GM21360 (cell line): ENCODE measurements at regions not wholly inside any gene's neighbourhood (a gene's known extent, or its start where the extent isn't known, plus 50 kb on each side); places are given as distances from the start of the nearest gene placed in this dataset.
A peak's percentile ranks its signal among the peaks of the same experiment; 100 is the strongest.

Experiments
- ATAC-seq: cut with Tn5 transposase; IDR thresholded peaks from one replicate; pipeline ENCODE4 v1.9.1; 2021; ENCODE audit warnings: mild to moderate bottlenecking, moderate library complexity; ENCODE audit not compliant: unreplicated experiment

DNA sequence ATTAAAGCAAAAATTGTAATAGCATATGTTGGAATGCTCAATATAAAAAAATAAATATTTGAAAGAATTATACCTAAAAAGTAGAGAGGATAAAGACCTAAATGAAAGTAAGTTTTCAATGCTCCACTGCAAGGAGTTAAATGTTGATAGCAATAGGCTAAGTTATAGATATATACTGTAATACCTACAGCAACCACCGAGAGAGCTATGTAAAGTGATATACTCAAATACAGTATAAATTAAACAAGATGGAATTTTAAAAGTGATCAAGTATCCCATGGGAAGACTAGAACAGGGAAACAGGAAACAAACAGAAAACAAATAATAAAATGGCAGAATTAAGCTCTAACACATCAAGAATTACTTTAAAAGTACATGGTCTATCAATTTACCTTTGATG lies 73.9 kb downstream of the CASP3 start:
- ATAC-seq, result no peak

DNA sequence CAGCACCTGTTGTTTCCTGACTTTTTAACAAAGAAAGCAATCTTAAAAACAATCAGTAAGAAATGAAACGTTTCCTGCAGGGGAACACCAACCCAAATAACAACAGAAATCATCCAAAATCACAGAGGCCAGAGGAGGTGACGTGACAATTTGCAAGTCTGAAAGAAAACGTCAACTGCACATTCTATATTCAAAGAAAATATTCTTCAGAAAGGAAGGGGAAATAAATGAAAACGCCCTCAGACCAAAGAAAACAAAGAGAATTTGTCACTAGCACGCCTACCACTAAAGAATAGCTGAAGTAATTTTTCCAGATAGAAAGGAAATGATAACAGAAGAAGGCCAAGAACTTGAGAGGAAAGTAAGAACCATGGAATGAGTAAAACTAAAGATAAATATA lies 74.4 kb downstream of the CASP3 start:
- no peak for ATAC-seq

DNA sequence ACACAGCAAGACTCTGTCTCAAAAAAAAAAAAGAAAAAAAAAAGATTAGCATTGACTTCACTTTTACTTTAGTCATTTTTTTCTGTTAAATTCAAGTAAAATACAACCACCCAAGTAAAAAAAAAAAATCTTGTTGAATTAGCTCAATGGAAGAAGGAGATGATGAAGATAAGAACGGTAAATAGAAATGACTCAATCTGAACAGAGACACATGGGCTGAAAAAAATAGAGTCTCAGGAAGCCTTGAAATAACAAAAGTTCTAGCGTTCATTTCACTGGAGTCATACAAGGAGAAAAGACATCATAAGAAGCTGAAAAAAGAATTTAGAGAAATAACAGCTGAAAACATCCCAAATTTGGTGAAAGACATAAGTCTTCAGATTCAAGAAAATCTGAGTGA lies 75.5 kb downstream of the CASP3 start:
- no peak for ATAC-seq

DNA sequence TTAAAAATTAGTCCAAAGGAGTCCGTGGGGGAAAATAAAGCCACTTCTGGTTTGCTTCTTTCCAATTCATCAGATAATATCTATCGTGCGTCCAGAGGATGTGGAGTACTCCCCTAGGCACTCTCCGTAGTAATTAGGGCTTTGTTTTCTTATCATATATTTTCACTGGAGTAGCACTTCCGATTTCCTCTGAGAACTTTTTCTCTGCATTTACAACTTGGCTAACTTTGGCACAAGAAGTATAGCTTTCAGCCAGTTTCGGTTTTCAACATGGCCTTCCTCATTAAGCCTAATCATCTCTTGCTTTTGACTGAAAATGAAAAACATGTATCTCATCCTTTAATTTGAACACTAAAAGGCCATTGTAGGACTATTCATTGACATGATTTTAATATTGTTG lies 80.5 kb downstream of the CASP3 start:
- no peak for ATAC-seq

DNA sequence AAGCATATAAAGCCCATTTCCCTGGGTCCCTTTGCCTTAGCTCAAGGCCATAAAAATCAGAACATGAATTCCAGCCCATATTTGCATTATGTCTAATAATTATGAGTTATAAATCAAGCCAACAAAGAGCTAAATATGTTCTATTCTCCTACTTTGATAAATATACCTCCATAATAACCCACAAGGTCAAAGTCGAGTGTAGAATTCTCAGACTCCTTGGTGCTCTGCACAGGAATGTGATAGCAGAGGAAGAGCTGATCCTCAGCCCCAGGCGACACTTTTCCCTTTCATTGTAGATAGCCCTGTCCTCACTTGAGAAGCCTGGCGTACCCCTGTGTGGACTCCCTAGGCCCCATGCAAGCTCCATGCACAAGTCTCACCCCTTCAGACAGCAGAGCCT lies 85.6 kb downstream of the CASP3 start:
- ATAC-seq, result no peak

DNA sequence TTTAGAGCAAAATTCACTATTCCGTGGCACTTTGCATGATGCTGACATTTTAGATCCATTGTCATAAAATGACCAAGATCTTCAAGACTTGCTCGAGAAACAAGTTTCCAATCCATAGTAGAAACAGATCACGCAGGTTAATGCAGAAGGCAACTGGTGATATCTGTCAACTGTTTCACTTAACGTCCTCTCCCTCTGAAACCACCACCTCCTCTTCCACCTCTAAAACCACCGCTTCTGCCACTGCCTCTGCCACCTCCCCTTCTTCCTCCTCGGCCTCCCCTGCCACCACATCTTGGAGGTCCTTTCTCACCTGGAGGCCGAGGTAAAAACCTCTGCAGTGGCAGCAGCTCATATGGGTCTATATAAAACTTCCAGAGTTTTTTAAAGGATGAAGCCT lies 84.6 kb upstream of the IRF2 start:
- no peak for ATAC-seq

DNA sequence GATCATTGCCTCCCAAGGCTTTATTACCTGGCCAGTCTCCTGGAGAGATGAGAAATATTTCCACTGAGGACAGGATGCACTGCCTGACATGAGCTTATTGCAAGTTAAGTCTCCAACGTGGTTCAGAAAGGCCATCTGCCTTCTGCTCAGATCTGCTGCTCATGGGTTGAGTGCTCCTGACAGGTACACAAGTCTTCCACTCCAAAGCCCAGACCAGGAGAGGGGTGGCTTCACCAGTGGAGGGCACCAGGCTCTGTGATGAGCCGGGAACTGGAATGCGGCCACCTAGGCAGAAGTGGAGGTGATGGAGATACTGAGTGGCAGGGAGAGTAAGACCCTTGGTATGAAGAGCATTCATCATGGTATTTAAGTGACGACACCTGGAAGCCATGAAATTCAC lies 79.5 kb upstream of the IRF2 start:
- no peak for ATAC-seq

DNA sequence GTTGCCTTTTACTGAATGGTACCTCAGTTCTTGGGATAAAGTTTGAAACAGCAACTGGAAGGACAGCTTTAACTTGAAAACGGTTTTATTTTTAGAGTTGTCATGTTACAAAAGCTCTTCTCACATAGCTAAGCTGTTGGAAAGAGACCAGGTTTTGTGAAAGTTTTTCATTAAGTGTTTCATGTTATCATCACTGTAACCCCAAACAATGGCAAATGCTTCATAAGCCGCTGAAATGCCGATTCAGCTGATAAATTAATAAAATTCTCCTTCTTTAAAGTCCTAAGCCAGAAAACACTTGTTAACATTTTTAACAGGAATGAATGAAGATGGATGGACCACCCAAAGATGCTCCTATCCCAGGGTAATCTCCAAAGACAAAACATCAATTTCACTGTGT lies 76.1 kb upstream of the IRF2 start:
- ATAC-seq, result no peak

DNA sequence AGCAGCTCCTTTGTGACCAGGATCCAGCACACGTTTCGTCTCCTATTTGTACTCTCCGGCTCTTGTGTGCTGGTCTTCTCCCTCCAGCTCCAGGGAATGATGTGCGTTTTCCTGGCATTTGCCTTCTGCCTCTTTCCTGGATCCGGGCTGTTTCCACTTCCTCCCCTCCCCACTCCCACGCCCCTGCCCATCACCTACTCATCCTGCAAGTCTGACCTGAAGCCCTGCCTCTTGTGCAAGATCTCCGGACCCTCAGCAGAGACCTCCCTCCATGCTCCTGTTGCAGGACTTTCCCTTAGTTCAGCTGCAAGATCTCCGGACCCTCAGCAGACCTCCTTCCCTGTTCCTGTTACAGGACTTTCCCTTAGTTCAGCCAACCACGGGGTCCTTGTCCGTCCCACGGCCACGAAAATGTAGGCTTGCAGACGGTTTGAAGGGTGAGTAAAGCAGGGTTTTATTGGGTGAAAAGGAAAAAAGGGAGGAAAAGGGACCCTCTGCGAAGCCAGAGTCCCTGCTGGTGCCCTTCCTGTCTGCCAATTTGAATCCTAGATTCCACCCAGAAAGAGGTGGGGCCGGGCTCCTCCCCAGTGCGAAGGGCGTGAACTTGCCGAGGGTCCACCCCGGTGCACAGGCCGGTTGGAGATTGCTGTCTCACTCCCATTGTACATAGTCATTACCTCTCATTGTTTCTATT lies 74.4 kb upstream of the IRF2 start:
- no peak for ATAC-seq

DNA sequence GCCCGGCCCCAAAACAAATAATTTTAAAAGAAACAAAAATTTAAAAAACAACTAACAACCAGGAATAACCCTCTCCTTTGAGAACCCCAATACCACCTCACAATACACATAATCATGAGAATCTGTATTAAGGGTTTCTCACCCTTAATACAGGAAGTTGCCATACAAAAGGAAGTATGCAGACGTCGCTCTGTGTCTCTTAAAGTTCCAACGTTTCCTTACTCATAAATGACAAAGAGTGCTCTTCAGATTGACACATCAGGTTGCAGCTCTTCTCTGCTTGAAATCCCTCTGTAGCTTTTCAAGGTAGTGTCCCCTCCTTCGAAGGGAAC lies 73.9 kb upstream of the IRF2 start:
- ATAC-seq, result no peak

DNA sequence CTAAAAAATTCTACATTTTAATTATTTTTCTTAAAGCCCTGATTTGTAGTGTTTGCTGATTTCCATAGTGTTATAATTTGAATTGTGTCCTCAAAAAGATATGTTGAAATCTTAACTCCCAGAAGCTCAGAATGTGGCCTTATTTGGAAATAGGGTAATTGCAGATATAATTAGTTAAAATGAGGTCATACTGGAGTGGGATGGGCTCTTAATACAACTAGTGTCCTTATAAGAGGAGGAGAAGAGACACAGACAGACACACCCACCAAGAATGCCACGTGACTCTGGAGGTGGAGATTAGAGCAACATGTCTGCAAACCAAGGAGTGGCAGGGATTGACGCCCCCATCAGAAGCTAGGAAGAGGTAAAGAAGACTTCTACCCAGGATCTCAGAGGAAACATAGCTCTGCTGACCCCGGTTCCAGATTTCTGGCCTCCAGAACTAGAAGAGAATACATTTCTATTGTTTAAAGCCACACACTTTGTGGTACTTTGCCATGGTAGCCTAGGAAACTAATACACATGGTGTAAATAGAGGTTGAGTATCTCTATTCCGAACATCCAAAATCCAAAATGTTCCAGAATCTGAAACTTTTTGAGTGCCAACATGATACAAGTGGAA lies 70.5 kb upstream of the IRF2 start:
- ATAC-seq, result no peak

DNA sequence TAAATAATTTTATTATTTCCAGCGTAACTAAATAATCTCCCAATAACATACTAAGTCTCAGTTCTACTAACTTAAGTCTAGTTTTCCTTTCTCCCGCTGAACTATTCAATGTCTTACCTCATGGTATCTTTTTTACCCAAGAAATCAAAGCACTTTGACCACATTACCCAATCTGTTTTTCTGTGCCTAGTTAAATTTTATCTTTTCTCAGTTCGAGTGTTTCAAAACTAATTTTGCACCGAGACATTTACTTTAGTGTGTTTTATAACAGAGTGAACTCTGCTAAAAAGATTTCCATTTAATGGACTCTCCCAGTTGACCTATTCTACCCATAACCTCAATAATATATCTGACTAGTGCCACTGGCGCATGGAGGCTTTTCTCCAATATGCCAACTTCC lies 67.6 kb upstream of the IRF2 start:
- no peak for ATAC-seq

DNA sequence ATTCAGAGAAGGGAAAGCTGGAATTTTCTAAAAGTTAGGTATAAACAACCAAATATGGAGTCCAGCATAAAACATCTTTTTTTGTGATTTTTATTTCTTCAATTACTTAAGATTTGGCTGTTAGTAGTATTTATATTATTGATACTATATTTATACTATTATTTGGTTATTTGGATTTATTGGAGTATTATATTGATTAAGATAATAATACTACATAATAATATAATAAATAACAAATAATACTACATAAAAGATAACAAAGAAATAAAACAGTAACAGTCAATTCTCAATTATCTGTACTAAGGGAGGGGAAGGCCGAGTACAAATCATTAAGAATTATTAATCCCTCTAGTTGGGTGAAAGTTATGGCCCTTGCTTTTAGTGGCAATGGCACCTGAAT lies 66.0 kb upstream of the IRF2 start:
- no peak for ATAC-seq

DNA sequence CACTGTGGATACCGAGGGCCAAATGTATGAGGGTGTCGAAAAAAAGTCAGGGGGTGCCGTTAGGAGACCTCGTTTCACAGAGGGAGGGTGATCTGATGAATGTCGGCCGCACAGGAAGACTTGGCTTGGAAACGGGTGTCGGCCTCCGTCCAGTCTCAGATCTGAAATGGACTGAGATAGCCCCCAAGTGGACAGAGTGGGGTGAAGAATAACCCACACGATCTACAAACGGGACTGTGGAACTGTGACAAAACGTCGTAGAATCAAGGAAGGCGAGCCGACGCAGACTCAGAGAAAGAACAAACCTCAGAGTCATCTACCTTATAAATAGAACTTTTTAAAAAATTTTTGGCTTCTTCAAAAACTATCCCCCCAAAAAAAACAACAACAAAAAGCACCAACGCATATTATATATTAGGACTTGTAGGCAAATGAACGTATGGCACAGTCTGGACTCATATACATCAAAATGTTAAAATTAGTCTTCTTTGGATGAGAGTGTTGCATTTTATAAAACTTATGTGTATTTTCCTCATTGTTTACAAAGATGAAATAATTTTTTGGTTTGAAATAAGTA lies 63.8 kb upstream of the IRF2 start:
- peak; percentile 45 for ATAC-seq

DNA sequence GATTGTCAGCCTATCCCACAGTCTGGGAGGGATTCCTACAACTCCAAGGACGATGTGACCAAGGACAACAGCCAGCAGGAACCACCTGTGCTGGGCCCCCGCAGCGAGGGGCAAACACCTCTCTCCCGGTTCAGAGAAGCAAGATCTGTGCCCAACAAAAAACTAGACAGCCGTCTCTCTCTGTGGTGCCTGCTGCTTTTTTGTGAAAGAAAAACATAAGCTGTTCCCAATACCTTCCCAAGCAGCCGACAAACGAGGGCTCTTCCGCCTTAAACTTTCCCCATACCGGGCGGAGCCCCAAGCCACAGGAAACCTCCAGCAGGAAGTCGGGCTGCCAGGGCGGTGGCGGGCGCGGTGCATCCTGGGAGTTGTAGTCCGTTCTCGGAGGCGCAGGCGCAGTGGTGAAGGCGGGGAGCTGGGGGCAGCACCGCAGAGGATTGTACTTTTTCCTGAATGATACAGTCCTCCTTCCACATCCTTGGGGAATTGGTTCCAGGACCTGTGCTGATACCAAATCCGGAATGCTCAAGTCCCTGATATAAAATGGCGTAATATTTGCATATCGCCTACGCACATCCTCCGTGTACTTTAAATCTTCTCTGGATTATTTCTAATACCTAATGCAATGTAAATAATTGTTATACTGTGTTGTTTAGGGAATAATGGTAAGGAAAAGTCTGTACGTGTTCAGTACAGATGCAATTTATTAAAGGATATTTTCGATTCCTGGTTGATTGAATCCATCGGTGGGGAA lies 63.1 kb upstream of the IRF2 start:
- ATAC-seq, result peak; percentile 57

DNA sequence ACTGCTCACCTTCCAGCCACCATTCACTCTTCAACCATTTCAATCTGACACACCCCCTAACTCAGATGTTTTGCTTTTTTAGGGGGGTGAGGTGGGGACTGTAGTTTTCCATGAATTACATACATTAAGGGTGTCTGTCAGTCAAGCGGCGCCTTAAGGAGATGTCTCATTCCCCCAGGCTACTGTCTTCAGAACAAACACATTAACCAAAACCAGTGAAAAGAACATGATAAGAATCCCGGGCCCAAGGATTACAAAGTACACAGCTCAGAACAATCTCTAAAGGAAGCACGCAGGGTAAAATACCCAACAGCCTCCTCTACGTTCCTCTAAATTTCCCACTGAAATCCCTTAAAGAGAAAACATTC lies 62.5 kb upstream of the IRF2 start:
- no peak for ATAC-seq

DNA sequence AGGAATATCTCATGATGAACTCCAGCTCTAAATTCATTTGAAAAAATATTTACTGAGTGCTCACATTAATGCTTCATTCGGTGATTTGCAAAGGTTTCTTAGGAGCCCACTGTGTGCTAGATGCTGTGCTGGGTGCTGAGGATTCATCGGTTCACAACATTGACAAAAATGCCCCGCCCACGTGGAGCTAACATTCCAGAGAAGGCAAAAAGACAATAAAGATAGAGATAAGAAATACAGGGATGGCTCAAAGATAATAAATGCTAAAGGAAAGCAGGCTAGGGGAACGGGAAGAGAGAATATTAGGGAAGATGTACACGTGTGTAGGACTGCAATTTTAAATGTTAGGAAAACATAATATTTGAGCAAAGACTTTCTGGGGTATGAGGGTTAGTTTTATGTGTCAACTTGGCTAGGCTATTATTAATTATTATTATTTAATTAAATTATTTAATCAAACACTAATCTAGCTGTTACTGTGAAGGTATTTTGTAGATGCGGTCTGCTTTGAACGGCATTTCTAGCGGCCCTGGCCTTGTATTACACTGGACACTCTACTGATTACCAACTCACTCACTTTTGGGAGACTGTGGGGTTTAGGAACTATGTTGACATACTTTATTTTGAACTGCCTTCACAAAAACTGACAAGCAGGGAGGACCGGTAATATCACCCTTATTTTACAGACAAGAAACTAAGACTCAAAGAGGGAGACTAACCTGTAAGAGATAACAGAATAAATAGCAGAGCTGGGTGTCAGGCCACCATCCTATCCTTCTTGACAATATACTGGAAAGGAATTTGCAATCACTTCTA lies 61.9 kb upstream of the IRF2 start:
- ATAC-seq, result no peak

DNA sequence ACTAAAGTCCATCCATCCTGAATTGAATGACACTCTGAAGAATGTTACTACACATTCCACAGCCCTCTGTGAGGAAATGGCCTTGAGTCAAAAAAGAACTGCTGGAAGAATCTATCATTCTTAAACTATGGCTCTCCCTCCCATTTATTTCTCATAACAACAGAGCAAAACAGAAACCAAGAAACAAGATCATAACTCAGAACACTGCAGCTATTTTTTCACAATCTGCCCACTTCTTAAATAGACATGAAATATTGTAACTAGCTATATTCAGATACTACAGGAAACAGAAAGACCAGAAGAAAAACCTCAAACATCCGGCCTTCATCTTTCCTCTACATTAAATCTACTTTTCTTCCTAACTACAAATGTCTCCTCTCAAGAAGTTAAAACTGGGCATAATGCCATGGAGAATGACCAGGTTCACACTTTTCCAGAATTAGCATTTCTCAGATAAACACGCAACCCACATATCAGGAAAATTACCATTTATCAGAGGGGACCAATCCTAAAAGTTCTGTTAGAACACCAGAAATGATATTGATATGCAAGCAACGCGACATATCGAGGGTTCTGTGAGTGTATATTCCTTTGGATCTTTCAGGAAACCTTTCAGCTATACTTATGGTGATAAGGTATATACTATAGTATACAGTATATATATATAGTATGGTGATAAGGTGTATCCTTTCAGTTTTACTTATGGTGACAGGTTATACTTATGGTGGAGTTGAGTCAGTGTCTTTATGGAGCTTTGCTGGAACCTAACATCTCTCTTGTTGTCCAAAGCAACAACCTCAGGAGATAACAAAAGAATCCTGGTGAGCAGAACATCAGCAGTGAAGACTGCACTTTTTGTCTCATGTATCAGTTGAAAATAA lies 60.4 kb upstream of the IRF2 start:
- peak; percentile 49 for ATAC-seq

DNA sequence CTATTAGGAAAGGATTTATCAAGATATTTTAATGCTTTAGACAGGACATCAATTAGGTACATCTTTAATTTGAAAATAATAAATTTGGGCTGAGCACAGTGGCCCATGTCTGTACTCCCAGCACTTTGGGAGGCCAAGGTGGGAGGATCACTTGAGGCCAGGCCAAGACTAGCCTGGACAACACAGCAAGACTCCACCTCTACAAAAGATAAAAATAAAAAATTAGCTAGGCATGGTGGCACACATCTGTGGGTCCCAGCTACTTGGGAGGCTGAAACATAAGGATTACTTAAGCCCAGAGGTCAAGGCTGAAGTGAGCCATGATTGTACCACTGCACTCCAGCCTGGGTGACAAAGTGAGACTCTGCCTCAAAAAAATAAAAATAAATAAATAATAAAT lies 59.6 kb upstream of the IRF2 start:
- ATAC-seq, result no peak

DNA sequence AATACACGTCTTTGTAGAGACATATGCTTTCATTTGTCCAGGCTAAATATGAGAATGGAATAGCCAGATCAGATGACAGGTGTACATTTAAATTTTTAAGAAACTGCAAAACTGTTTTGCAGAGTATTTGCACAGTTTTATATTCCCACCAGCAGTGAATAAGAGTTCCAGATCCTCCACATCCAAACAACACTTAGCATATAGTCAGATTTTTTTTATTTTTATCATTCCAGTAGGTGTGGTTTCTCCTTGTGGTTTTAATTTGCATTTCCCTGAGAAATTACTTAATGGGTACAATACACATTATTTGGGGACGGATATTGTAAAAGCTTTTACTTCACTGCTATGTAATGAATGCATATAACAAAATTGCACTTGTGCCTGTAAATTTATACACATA lies 56.7 kb upstream of the IRF2 start:
- ATAC-seq, result no peak
